GM18505 (cell line): ENCODE measurements at regions not wholly inside any gene's neighbourhood (a gene's known extent, or its start where the extent isn't known, plus 50 kb on each side); places are given as distances from the start of the nearest gene placed in this dataset.

Experiments used
- ATAC-seq: cut with Tn5 transposase; IDR thresholded peaks from one replicate; pipeline ENCODE4 v1.9.1; 2021; ENCODE audit not compliant: unreplicated experiment
- POLR2A ChIP-seq: IDR thresholded peaks from 4 replicates; pipeline ENCODE4 v1.6.1; 2011; ENCODE audit warnings: borderline replicate concordance; ENCODE audit not compliant: insufficient read depth, insufficient read length; ENCODE audit errors: extremely low read depth

DNA sequence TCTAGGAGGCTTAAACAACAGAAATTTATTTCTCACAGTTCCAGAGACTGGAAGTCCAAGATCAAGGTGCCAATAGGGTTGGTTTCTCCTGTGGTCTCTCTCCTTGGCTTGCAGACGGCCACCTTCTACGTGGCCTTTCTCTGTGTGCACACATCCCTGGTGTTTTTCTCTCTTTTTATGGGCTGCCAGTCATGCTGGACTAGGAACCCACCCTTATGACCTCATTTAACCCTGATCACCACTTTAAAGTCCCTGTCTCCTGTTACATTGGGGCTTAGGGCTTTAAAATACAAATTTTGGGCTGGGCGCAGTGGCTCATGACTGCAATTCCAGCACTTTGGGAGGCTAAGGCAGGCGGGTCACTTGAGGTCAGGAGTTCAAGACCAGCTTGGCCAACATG is 157.1 kb downstream of the TLE1 start:
- no peak for ATAC-seq
- no peak for TF ChIP-seq POLR2A

DNA sequence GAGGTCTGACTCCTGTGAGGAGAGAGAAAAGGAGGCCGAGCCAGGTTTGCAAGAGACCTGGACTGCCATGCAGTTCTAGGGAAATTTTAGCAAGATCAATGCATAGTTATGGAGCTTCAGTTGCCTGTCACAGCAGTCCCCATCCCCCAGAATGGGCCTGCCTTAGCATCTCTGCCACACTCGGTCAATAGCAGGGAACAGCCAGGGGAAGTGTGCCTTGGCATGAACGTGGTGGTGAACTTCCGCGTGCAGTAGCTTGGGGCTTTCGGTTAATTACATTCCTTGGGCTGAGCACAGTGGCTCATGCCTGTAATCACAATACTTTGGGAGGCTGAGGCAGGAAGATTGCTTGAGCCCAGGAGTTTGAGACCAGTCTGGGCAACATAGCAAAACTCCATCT is 157.8 kb downstream of the TLE1 start:
- ATAC-seq, result no peak
- TF ChIP-seq POLR2A, result no peak

DNA sequence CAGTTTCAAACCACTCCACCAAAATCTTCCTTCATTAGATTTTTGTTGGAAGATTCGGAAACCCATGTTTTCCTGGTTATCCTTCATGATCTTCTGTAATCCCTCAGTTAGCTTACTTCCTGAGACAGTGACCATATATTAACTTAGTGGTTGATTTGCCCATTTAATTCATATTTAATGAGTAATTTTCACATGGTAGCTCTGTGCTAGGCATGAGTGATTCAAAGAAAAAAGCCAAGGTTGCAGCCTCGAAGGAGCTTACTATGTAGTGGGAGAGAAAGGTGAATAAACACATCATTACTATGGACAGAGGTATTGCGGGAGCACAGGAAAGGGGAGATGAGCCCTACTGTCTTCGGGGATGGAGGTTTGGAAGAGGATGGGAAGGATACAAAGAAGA is 158.5 kb downstream of the TLE1 start:
- ATAC-seq, result no peak
- TF ChIP-seq POLR2A, result no peak

DNA sequence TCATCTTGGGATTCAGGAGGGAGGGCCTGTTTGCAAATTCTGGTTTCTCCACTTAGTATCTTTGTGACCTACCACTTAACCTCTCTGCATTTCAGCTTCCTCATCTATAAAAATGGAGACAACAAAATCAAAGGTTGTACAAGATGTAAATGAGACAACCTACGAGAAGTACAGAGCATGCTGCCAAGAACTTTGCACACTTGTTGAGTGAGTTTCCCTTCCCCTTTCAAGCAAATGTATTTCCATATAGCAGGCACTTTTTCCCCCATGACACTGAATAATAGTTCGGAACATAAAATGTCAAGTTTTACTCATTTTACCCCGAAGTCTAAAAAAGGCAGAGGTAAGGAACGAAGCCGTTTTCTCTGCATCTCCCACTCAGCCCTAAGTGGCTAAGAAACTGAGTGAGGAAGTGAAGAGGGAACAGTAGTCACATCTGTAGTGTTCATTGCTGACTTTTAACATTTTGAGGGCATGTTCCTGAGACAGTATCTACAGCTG is 159.0 kb downstream of the TLE1 start:
- TF ChIP-seq POLR2A, result no peak
- ATAC-seq, result no peak

DNA sequence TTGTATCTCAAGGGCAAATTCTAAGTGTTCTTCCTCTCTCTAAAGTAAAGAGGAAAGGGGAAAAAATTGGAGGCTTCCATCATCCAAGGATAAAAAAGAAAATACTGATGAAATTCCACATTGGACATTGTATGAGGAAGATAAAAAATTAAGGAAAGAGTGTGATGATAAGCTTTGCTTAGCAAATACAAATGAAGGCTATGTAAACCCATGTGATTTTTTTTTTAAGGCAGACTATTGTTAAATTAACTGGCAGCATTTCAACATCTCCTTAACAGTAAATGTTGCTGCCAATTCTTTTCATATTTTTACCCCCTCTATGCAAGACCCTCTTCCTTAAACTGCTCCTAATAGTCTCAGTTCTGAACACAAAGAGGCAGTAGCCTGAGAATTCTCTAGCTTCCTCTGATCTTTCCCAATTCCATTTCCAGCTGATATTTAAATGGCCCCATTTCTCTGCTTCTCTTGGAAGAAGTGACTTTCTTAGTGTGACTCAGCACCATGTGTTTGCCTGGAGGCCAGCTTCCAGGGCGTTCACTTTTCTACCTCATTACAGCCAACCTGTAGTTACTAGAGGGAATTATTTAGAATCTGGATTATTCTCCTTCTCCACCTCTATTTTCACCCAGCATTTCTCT is 159.7 kb downstream of the TLE1 start:
- TF ChIP-seq POLR2A, result no peak

DNA sequence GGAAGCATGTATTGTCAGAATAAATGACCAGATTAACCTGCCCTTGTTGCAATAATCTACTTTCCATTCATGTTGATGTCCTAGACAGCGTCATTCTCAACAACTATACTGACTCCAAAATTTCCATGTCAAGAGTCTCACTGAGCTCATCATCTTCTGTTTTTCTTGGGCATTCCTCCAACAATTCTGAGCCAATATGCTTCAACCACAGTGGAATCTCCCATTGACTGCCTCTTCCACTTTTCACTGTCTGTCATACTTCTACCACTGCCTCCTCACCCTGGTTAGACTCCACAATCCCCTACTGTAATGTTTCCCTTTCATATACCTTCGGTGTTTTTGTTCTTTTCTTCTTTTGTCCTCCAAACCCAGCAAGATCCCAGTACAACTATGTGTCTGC is 162.8 kb downstream of the TLE1 start:
- TF ChIP-seq POLR2A, result no peak
- no peak for ATAC-seq

More for the DNA sequence above, 159.7 kb downstream of the TLE1 start:
- ATAC-seq, result no peak

DNA sequence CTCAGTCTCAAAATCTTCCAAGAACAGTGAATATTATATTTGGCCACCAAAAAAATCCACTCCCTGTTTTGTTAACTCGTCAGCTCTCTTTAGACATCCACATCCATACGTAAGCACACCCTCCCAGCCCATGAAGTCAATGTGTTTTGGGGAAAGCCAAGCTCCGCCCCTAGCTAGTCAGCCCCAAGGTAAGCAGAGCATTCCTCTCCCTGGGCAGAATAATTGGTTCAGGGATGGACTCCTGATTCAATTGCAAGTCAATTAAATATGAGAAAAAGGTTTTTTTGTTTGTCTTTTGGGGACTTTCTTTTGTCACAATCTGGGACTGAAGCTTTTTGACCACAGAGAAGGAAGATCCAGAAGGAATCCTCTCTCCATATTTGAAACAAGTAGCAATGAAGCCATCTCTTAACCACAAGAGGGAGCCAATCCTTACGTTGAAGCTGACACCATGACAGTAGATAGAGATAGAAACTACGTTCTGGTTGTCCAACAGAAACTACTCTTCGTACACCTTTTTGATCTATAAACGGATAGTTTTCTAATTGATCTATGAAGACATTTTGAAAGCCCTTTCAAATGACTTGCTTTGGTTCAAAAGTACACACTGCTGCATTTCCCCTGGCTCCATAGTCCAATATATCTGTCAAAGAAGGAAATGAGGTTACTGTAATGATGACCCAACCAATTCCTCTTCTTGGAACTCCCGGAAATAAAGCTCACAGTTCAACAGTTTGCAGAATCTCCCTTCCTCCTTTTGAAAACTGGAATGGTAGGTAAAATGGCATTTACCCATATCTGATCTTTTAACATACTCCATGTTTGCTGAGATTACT is 166.4 kb downstream of the TLE1 start:
- no peak for TF ChIP-seq POLR2A
- ATAC-seq, result no peak

DNA sequence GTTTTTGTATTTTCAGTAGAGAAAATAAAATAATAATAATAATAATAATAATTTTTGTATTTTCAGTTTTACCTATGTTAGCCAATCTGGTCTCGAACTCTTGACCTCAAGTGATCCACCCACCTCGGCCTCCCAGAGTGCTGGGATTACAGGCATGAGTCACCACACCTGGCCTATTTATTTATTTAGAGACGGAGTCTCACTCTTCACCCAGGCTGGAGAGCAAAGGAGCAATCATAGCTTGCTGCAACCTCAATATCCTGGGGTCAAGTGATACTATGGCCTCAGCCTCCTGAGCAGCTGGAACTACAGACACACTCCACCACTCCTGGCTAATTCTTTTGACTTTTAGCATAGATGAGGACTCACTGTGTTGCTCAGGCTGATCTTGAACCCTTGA is 167.5 kb downstream of the TLE1 start:
- no peak for TF ChIP-seq POLR2A
- ATAC-seq, result no peak

DNA sequence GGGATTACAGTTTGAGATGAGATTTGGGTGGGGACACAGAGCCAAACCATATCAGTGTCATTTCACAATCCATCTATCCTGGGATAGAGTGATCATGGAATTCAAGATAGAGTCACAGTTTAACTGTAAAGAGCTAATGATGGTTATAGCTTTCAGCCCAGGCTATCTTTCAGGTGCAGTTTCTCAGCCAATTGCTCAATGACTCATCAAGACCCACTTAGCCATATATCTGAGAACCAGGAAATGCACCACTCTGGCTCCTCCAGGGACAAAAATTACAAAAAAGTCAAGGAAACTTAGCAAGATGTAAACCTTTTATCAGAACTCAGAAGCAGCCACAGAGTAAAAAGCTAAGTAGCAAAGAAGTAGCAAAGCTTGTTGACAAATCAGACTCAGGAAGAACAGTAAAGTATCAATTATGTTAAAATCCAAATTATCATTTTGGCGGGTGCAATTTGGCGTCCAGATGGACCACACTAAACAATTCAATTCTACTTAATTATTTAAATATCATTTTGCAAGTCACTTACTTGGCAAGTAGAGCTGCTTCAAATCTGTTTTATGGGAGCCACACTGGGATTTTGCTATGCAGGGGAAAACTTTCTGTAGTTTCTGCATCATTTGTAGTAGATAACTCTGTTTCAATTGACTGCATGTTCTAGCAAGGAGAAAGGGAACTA is 169.4 kb downstream of the TLE1 start:
- ATAC-seq, result no peak
- TF ChIP-seq POLR2A, result no peak

DNA sequence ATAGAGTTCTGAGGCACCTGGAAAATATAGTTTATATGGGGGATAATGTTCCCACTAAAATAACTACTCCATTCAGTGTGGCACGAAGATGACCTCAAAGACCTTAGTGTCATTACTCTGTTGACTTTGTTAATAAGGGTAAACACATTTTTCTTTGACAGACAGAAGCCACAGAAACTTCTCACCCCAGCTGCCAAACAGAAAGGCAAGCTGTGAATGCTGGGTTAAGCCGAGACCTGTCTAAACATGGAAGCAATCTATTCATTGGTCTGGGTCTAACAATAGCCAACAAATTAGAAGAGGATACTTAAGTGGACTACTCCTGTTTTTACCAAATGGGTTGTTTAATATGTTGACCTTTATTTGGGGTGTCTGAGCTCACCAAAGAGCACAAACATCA is 171.4 kb downstream of the TLE1 start:
- no peak for TF ChIP-seq POLR2A
- ATAC-seq, result no peak

DNA sequence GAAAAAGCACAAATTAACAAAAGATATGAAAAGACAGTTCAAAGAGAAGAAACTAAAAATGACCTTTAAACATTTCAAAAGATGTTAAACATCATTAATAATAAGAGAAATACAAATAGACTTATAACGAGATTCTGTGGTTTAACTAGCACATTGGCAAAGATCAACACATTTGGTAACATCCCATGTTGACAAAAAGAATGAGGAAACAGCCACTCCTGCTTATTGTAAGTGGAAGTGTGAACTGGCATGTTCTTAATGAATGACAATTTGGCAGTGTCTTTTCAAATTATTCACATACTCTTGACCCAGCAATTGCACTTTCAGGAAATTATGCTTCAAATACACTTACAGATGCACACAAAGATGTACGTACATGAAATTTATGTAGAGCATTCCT is 176.3 kb downstream of the TLE1 start:
- TF ChIP-seq POLR2A, result no peak
- no peak for ATAC-seq

DNA sequence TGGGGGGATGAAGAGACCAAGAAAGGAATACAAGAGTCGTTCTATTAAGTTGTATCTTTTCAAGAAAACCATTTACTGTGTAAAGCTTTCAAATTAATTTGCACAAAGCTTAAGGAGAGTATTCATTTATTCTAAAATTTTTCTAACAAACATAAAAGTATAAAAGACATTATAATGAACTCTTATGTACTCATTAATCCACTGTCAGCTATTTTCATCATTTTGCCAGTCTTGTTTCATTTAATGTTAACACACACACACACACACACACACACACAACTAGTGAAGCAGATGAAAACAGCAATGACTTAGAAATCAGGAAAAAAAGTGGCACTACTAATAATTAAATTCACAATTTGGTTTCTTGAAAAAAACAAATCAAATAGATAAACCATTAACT is 176.7 kb downstream of the TLE1 start:
- ATAC-seq, result no peak
- no peak for TF ChIP-seq POLR2A

DNA sequence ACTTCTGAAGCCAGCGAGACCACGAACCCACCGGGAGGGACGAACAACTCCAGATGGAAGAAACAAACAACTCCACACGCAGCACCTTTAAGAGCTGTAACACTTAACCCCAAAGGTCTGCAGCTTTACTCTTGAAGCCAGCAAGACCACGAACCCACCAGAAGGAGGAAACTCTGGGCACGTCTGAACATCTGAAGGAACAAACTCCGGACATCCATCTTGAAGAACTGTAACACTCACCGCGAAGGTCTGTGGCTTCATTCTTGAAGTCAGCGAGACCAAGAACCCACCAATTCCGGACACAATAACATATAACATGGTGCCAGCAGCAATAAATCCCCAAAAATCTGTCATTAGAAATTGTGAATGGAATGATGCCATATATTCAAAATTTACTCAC is 180.9 kb downstream of the TLE1 start:
- ATAC-seq, result no peak
- no peak for TF ChIP-seq POLR2A

DNA sequence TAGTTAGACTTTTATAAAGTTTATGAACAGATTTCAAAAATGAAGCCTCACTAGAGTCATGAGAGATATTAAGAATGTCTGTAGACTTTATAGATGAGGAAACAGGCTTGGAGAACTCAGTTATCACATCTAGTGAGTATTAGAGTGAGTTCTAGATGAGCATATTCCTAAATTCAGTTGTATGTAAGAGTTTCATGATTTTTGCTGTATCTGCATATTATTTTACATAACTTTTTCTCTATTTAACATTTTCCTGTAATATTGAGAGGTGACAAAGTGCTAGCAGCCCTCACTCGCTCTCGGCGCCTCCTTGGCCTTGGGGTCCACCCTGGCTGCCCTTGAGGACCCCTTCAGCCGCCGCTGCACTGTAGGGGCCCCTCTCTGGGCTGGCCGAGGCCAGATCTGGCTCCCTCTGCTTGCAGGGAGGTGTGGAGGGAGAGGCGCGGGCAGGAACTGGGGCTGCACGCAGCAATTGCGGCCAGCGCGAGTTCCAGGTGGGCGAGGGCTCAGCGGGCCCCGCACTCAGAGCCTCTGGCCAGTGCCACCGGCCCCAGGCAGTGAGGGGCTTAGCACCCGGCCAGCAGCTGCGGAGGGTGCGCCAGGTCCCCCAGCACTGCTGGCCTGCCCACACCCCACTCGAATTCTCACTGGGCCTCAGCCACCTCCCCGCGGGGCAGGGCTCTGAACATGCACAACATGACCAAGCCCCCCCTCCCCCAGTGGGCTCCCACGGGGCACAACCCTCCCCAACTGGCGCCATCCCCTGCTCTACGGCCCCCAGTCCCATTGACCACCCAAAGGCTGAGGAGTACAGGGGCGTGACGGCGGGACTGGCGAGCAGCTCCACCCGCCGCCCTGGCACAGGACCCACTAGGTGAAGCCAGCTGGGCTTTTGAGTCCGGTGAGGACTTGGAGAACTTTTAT is 182.1 kb downstream of the TLE1 start:
- TF ChIP-seq POLR2A, result no peak
- no peak for ATAC-seq

DNA sequence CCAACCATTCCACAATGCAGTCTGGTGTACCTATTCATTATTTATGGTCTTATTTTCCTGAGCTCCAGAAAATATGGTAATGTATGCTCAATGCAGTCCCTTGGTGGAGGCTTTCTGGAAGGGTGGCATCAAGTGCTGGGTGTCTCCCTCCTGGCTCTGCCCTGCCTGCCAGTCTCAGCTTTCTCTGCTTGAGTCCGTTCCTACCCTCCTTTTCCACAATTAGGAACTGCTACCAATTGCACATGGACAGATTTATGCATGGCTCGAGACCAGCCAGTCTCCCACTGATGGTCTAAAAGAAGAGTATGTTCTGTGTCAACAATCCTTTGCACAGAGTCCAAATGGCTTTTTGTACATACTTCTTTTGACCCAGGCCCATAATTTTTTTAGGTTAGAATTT is 189.8 kb downstream of the TLE1 start:
- TF ChIP-seq POLR2A, result no peak
- ATAC-seq, result no peak
